Stimulated activated CD4-positive, alpha-beta T cell treated with anti-CD3 and anti-CD28 coated beads, Interleukin-12 subunit alpha, Interleukin-12 subunit beta, amount 100 ng/mL, for 24 hours (primary cell): ENCODE measurements at regions not wholly inside any gene's neighbourhood (a gene's known extent, or its start where the extent isn't known, plus 50 kb on each side); places are given as distances from the start of the nearest gene placed in this dataset.

Source experiments
- DNase-seq, 2 experiments: peaks; one replicate each; pipeline ENCODE4 v3.0.0-alpha.2; 2020; ENCODE audit warnings: low read depth in 2 of 2

DNA sequence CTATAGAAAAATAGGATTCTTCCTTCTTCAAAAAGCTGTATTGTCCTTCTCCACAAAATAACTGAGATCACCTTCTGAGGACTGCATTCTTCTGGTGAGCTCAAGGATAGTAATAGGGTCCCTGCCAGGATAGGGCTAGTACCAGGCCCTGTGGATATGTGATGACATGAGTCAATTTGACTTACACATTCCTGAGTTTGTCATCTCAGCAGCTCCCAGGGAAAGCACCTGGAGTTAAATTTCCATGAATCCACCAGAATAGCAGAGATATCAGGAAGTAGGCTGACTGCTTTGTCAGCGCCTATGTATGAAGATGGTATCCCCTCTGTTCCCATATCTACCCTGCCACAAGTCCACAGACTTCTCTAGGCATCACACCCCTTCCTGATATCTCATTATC is 225.8 kb downstream of the PMP22 start:
- DNase-seq, result no peak

- no peak for DNase-seq
Observed at GRCh38 chr17:15038656-15039055, 226.5 kb downstream of the PMP22 start.

GRCh38 chr17:15036238-15036637 is 228.9 kb downstream of the PMP22 start:
- no peak for DNase-seq

DNA sequence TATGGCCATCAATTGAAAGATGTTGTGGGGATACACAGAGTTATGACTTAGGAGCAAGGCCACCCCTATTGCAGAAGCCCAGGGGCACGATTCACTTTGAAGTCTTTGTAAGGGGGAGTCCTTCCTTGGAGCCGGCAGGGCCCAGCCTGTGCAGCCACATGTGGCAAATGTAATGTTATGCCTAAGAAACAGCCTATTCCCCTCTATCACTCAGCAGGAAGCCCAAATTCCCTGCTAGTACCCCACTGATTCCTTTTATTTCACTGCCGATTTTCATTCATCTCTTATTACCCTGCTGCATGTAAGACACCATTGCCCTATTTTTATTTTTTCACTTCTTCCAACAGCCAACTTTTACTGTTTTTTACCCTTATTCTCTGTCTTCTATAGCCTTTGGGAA is 233.2 kb downstream of the PMP22 start:
- no peak for DNase-seq

DNA sequence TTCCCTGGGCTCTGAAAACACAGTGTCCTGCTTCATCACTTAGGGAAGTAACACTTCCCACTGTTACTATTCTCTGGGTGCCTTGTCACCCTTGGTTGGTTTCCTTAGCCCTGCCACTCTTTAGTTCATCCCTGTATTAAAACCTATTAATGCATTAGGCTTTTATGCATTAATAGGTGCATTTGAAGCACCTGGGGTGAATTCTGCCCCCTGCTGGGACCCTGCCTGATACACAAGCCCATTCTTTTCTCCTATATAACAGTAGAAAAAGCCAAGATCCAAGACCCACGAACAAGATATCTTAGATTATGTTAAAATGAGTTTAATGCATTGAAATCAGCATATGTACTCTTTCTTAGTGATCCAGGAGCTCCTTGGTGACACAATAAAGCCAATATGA is 235.7 kb downstream of the PMP22 start:
- DNase-seq, result no peak

- no peak for DNase-seq
Observed at GRCh38 chr17:15027853-15028252, 237.3 kb downstream of the PMP22 start.

DNA sequence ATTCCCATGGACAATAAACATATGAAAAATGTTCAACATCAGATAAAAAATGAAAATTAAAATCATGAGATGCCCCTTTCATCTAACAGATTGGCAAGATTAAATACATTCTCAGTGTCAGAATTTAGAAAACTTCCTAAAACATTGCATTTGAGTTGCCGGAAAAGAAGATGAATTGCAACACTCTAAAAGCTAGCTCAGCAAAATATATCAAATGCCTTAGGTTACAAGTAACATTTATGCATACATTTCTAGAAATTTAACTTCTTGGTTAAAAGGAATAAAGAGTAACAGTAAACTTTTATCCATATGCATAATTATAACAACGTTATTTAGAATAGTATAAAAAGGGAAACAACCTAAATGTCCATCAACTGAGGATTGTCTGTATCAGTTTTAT is 239.0 kb downstream of the PMP22 start:
- no peak for DNase-seq

DNA sequence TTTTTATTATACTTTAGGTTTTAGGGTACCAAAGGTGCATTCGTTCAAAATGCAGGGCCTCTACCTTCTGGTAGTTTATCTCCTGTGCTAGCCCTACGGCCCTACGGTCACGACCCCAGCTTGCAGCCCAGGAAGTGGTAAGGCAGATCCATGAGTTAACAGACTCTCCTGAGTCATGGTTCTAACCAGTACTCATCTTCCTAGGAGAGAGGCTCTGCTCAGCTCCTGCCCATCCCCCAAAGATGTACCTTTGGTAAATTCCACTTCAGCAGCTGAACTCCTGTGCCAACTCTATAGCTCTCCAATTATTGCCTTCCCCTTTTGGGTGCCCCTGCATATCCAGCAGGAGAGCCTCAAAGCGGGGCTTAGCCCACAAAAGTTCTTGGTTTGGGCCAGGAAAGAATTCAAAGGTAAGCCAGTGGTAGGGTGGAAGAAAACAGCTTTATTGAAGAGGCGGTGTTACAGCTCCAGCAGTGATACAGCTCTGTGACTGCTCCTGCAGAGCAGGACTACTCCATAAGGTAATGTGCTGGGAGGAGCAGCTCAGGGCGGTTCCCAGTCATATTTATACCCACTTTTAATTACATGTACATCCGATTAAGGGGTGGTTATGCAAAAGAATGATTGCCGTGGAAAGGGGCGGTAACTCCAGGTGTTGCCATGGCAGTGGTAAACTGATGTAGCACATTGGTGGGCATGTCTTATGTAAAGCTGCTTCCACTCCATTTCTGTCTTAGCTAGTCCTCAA is 241.4 kb downstream of the PMP22 start:
- no peak for DNase-seq

DNA sequence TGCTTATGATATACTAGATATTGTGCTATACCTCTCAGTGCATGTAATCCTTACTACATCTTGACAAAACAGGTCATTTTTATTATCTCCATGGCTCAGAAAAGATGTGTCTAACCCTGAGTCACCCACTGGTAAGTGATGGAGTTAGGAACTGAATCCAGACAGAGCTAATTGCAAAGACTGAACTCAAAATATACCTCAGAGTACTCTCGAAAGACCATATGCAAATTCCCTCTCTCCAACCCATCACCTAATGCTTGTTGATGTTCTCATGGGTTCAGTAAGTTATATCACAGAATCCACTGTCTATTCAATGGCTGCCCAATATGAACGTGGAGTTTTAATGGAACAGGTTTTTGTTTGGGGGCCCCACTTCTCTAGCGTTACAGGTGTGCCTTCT is 246.0 kb downstream of the PMP22 start:
- DNase-seq, result no peak

DNA sequence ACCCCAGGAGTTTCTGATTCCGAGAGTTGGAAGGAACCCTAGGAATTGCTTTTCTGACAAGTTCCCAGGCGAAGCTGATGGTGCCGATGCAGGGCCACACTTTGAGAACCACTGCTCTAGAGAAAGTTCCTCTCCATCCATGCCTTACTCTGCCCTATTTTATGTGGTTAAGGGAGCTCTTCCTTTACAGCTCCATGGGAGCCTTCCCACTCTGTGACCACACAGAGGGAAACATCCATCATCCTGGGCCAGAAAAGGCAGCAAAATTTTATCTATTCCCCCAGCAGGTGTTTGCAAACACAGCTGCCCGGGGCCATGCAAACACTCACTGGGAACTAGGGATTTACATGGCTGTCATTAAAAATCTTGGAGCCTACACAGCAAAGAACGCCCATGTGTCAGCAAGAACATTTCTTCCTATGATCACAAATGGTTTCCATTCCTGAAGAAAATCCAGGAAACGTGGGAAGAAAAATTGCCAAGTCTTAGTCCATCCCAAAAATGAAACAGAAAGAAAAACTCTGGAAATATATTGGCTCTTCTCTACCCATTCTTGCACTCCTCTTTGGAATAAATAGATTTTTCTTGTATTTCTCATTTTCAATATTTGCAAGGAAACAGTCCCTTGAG is 252.7 kb downstream of the PMP22 start:
- DNase-seq, result no peak

DNA sequence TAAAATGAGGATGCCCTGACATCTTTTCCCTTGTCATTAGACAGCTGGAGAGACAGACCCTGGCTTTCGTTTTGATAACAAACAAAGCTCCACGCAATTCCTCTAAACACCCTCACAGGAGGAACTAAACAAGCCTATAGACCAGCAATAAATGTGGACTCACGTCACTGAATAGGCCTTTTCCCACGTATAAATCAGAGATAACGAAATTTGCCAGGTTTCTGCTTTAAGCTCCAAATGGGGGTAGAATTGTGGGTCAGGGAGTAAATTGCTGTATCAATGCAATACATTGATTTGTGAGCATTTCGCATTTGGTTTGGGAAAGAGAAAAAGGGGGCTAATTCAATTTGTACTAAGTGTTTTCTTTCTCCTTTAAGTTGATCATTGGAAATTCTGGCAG is 256.0 kb downstream of the PMP22 start:
- no peak for DNase-seq

- no peak for DNase-seq
Observed at GRCh38 chr17:15007147-15007553, 258.0 kb downstream of the PMP22 start.

DNA sequence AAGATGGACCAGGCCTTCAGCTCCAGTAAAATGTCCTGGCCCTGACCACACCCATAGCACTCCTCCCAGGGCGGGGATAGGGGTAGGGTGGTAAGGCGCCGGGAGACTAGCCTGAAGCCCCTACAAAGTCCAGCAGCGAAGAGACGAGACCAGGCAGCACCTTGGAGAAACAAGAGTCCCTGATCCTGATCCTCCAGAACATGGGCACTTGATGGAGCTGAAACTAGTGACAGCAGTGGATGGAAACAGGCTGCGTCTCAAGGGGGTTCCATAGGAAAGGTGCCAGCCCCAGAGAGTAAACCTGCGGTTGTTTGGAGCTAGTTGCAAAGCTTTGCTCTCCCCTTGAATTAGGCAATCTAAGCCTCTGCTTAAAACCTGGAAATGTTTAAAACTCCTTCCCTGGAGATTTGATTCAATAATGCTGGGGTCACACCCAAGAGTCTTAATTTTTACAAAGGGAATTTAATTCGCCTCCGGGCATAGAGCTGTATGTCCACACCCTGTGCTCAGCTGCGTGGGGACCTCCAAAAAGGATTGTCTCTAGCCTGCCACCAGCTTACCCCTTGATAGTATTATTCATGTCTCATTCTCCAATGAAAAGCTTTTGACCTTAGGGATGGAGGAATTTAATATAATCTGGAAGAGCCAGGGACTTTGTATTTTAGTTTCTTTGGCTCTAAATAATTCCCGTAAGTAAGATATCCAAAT is 258.6 kb downstream of the PMP22 start:
- DNase-seq, result no peak

- DNase-seq, result no peak
Observed at GRCh38 chr17:15000661-15001060, 264.5 kb downstream of the PMP22 start.

- DNase-seq, result no peak
Observed at GRCh38 chr17:14997290-14997689, 267.8 kb downstream of the PMP22 start.

DNA sequence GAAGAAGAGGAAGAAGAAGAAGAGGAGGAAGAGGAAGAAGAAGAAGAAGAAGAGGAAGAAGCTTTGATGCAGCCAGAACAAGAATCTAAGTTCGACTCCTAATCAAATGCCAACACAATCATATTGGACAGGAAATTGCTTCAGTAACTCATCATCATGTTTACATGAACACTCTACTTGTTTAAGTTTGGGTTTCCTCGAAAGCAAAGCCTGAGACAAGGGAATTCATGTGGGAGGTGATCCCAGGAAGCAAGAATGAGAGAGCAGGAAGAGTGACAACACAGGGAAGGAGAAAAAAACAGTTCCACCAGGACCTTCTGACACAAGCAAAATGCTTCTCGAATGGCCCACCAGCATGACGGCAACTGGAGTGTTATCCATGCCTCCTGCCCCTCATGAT is 279.0 kb downstream of the PMP22 start:
- DNase-seq, result no peak

- DNase-seq, result no peak
Observed at GRCh38 chr17:14972844-14973243, 292.3 kb downstream of the PMP22 start.

GRCh38 chr17:14971054-14971453 is 294.1 kb downstream of the PMP22 start:
- DNase-seq, result no peak

- DNase-seq, result no peak
Observed at GRCh38 chr17:14959106-14959648, 305.9 kb downstream of the PMP22 start.

DNA sequence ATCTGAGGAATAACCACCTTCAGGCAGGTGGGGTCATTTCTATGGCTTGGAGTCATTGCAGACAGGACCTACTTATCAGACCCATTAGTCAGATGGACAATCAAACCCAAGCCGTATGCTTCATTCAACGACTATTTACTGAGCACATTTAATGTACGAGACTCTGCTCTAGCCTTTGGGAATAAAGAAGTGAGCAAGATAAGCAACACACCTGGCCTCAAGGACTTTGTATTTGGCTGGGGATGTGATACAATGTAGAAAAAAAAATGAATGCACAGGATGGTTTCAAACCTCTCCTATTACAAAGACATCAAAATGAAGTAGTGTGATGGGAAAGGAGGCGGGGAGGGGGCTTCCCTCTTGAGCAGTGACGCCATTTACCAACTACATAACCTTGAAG is 311.7 kb downstream of the PMP22 start:
- no peak for DNase-seq

GRCh38 chr17:14950686-14951085 is 314.4 kb downstream of the PMP22 start:
- no peak for DNase-seq

DNA sequence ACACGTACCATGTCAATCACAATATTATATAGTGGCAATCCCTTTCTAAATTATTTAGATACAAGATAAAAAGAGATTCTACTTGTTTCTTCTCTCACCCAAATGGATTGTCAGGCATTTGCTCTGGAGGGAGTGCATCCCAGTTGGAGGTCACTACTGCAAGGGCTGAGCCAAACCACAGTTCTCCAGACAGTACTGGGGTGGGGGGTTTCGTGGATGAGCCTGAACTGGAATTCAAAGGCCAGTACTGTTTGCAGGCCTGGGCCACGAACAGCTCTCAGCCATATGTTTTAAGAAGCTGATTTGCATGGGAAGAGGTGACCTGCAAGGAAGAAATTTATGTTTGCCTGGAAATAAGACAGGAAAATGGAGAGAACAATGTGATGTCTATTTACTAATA is 314.9 kb downstream of the PMP22 start:
- DNase-seq, result no peak

DNA sequence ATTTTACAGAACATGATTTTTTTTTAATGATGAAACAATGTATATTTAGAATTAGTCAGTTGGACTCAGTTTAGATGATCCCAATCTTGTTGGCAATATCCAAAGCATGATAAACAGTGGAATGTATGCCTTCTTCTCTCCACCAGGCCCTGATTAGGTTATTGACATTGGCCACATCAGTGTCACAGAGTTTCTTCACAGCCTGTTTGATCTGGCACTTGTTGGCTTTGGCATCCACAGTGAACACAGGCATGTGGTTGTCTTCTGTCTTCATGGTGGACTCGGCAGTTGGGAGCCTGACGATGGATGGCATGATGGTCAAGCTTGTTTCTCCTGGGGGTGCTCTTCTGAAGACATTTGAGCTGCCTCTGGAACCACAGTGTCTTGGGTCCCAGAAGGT is 317.5 kb downstream of the PMP22 start:
- no peak for DNase-seq
